SK-N-SH (cell line): ENCODE measurements at regions not wholly inside any gene's neighbourhood (a gene's known extent, or its start where the extent isn't known, plus 50 kb on each side); places are given as distances from the start of the nearest gene placed in this dataset.

ENCODE experiments used
- CTCF ChIA-PET: fragments of 300-600, 350-600 bp; formaldehyde crosslinking; extraction: SDS; loops from one replicate; lab custom pipeline; 2021; lab: Yijun Ruan, JAX
- POLR2A ChIA-PET: fragments of 350-600 bp; sonication (Branson Sonifier 250); formaldehyde crosslinking; extraction: SDS; loops from one replicate; lab custom pipeline; 2020; ENCODE audit warnings: antibody characterized with exemption, inconsistent platforms; lab: Yijun Ruan, JAX
- DNase-seq: peaks from one replicate; pipeline ENCODE4 v3.0.0; 2012
- H2AFZ ChIP-seq: fragments of 200-600 bp; sonication (generic); 2 replicates; pipeline ENCODE4 v1.8.1; 2016; ENCODE audit warnings: antibody characterized with exemption, mild to moderate bottlenecking, low read depth
- H3F3A ChIP-seq: fragments of 200-600 bp; sonication (generic); replicated peaks from 2 replicates; pipeline ENCODE3; 2016; ENCODE audit warnings: antibody characterized with exemption, mild to moderate bottlenecking; ENCODE audit not compliant: insufficient read depth
- H3K27ac ChIP-seq, 2 experiments: fragments of 200-500 bp in 1 of 2; fragments of 200-600 bp in 1 of 2; sonication (Bioruptor generic) in 1 of 2; sonication (generic), shearing (Covaris generic) in 1 of 2; 2 replicates each; pipeline versions ENCODE4 v1.5.1 to v1.6.1; 2014 to 2016; ENCODE audit warnings: low read depth in 2 of 2, inconsistent platforms in 1 of 2, low read length in 1 of 2, mild to moderate bottlenecking in 1 of 2, mixed read lengths in 1 of 2
- H3K27me3 ChIP-seq: fragments of 200-600 bp; sonication (generic), shearing (Covaris generic); 2 replicates; pipeline ENCODE4 v1.6.1; 2016; ENCODE audit warnings: mixed run types; ENCODE audit not compliant: insufficient read depth
- H3K36me3 ChIP-seq, 2 experiments: fragments of 200-500 bp in 1 of 2; fragments of 200-600 bp in 1 of 2; sonication (Bioruptor generic) in 1 of 2; sonication (generic) in 1 of 2; replicated peaks in 1 of 2; 2 replicates each; pipeline versions ENCODE3 to v1.5.1; 2014 to 2016; ENCODE audit warnings: low read length in 1 of 2, mild to moderate bottlenecking in 1 of 2; ENCODE audit not compliant: insufficient read depth in 2 of 2, control insufficient read depth in 1 of 2
- H3K4me1 ChIP-seq, 2 experiments: fragments of 200-500 bp in 1 of 2; fragments of 200-600 bp in 1 of 2; sonication (Bioruptor generic) in 1 of 2; sonication (generic), shearing (Covaris generic) in 1 of 2; 2 replicates each; pipeline versions ENCODE4 v1.5.1 to v1.6.1; 2014 to 2016; ENCODE audit warnings: low read depth in 1 of 2, low read length in 1 of 2, mixed run types in 1 of 2; ENCODE audit not compliant: insufficient read depth in 2 of 2, control insufficient read depth in 1 of 2
- H3K4me2 ChIP-seq: fragments of 200-600 bp; sonication (generic), shearing (Covaris generic); 2 replicates; pipeline ENCODE4 v1.6.1; 2017; ENCODE audit warnings: mixed run types
- H3K4me3 ChIP-seq, 2 experiments: fragments of 200-500 bp in 1 of 2; fragments of 200-600 bp in 1 of 2; sonication (Bioruptor generic) in 1 of 2; sonication (generic), shearing (Covaris generic) in 1 of 2; 2 replicates each; pipeline versions ENCODE4 v1.5.1 to v1.8.1; 2014 to 2016; ENCODE audit warnings: low read depth in 2 of 2, inconsistent platforms in 1 of 2, low read length in 1 of 2, mild to moderate bottlenecking in 1 of 2, mixed read lengths in 1 of 2, moderate library complexity in 1 of 2
- H3K79me2 ChIP-seq: fragments of 200-600 bp; sonication (generic); 2 replicates; pipeline ENCODE4 v1.8.1; 2017; ENCODE audit warnings: mild to moderate bottlenecking; ENCODE audit not compliant: insufficient read depth
- H3K9ac ChIP-seq: fragments of 200-600 bp; sonication (generic); 2 replicates; pipeline ENCODE4 v1.6.1; 2017; ENCODE audit warnings: mixed run types
- H3K9me2 ChIP-seq: fragments of 200-600 bp; sonication (generic); 2 replicates; pipeline ENCODE4 v1.6.1; 2017; ENCODE audit warnings: mixed run types
- H3K9me3 ChIP-seq: fragments of 200-600 bp; sonication (generic); 2 replicates; pipeline ENCODE4 v1.6.1; 2017; ENCODE audit warnings: mixed run types, mild to moderate bottlenecking, moderate library complexity
- H4K20me1 ChIP-seq: fragments of 200-600 bp; sonication (generic); 2 replicates; pipeline ENCODE4 v1.6.1; 2017; ENCODE audit warnings: mild to moderate bottlenecking, mixed run types; ENCODE audit not compliant: insufficient read depth
- CHD2 ChIP-seq: fragments of 150-350 bp; IDR thresholded peaks from 2 replicates; pipeline ENCODE4 v1.6.1; 2018; ENCODE audit warnings: low read length; ENCODE audit not compliant: partially characterized antibody
- CTCF ChIP-seq: fragments of 200-600 bp; sonication (generic); IDR thresholded peaks from 2 replicates; pipeline ENCODE4 v1.6.1; 2017; ENCODE audit warnings: antibody characterized with exemption, mild to moderate bottlenecking, moderate library complexity
- EP300 ChIP-seq, 2 experiments: IDR thresholded peaks; 2 replicates each; pipeline versions ENCODE4 v1.4.0 to v1.6.1; 2012; ENCODE audit warnings: borderline replicate concordance in 1 of 2, low read depth in 1 of 2, low read length in 1 of 2
- EZH2phosphoT487 ChIP-seq: fragments of 200-600 bp; sonication (generic); IDR thresholded peaks from 2 replicates; pipeline ENCODE4 v1.6.1; 2017; ENCODE audit warnings: low read depth, mixed run types, mild to moderate bottlenecking, antibody characterized with exemption, moderate library complexity, borderline replicate concordance
- FOSL2 ChIP-seq: IDR thresholded peaks from 2 replicates; pipeline ENCODE4 v1.4.0; 2012; ENCODE audit warnings: low read depth, mild to moderate bottlenecking, moderate library complexity, borderline replicate concordance
- FOXJ3 ChIP-seq: sonication (generic); formaldehyde crosslinking; IDR thresholded peaks from 2 replicates; pipeline ENCODE4 v1.5.1; 2020; ENCODE audit warnings: mild to moderate bottlenecking, missing genetic modification reagents
- FOXM1 ChIP-seq: IDR thresholded peaks from 2 replicates; pipeline ENCODE4 v1.4.0; 2012; ENCODE audit warnings: low read depth, mild to moderate bottlenecking
- GATA2 ChIP-seq: sonication (generic); formaldehyde crosslinking; IDR thresholded peaks from 2 replicates; pipeline ENCODE4 v1.5.0; 2020; ENCODE audit warnings: mild to moderate bottlenecking, missing genetic modification reagents
- IRF3 ChIP-seq: fragments of 150-350 bp; IDR thresholded peaks from 2 replicates; pipeline ENCODE4 v1.6.1; 2016; ENCODE audit warnings: mild to moderate bottlenecking, low read depth, low read length
- JUND ChIP-seq: IDR thresholded peaks from 2 replicates; pipeline ENCODE4 v1.4.0; 2012
- MAX ChIP-seq: IDR thresholded peaks from 2 replicates; pipeline ENCODE4 v1.4.0; 2012; ENCODE audit warnings: low read depth
- MEF2A ChIP-seq: IDR thresholded peaks from 2 replicates; pipeline ENCODE4 v1.4.0; 2012; ENCODE audit warnings: low read depth, borderline replicate concordance
- NRF1 ChIP-seq: IDR thresholded peaks from 2 replicates; pipeline ENCODE4 v1.6.1; 2012; ENCODE audit warnings: low read depth, mild to moderate bottlenecking, low read length
- RAD21 ChIP-seq: IDR thresholded peaks from 2 replicates; pipeline ENCODE4 v1.6.1; 2012; ENCODE audit warnings: mild to moderate bottlenecking, low read length
- REST ChIP-seq: IDR thresholded peaks from 2 replicates; pipeline ENCODE4 v1.6.1; 2012; ENCODE audit warnings: mild to moderate bottlenecking, low read depth, low read length, moderate library complexity
- RXRA ChIP-seq: IDR thresholded peaks from 2 replicates; pipeline ENCODE4 v1.4.0; 2012; ENCODE audit warnings: low read depth, mild to moderate bottlenecking, borderline replicate concordance
- TCF12 ChIP-seq: IDR thresholded peaks from 2 replicates; pipeline ENCODE4 v1.4.0; 2012
- USF1 ChIP-seq: IDR thresholded peaks from 2 replicates; pipeline ENCODE4 v1.4.0; 2012; ENCODE audit warnings: low read depth, borderline replicate concordance
- USF2 ChIP-seq: fragments of 150-350 bp; IDR thresholded peaks from 2 replicates; pipeline ENCODE4 v1.6.1; 2017; ENCODE audit warnings: antibody characterized with exemption, low read length, low read depth, borderline replicate concordance
- ZBTB33 ChIP-seq: IDR thresholded peaks from 2 replicates; pipeline ENCODE4 v1.4.0; 2012; ENCODE audit warnings: low read depth, borderline replicate concordance
- WGBS: methylation state at CpG from one replicate; pipeline ENCODE4 v1.1.6; 2017; ENCODE audit warnings: low lambda C conversion rate; 5-methylcytosine and 5-hydroxymethylcytosine counted together

- TF ChIP-seq ZBTB33: no peak
- no peak for TF ChIP-seq USF1
- TF ChIP-seq RXRA: no peak
- no peak for TF ChIP-seq MEF2A
- no peak for TF ChIP-seq IRF3
- TF ChIP-seq, all 33 proteins: peak for 0
Observed at GRCh38 chr13:82088781-82089180, 1747.9 kb upstream of the SPRY2 start (continued).

GRCh38 chr13:82076496-82076895, 1735.6 kb upstream of the SPRY2 start:
- Histone ChIP-seq H3K4me3 (no peak overlapping the region), H3K9ac (no peak overlapping the region), H3F3A (no peaks in the 10 kb centered on the region), H4K20me1 (no peaks in the 10 kb centered on the region), H2AFZ (no peak overlapping the region), H3K4me1 (no peaks in the 10 kb centered on the region), H3K9me3 (no peaks in the 10 kb centered on the region), H3K27ac (no peak overlapping the region), H3K4me2 (no peak overlapping the region), H3K79me2 (no peaks in the 10 kb centered on the region), H3K36me3 (no peaks in the 10 kb centered on the region), H3K9me2 (no peaks in the 10 kb centered on the region), H3K27me3 (no peaks in the 10 kb centered on the region)
- POLR2A ChIA-PET: no interaction called here
- CTCF ChIA-PET: no interaction called here
- WGBS: 13% methylated on average over 5 of the region's 5 CpGs
- DNase-seq: no peak
- TF ChIP-seq FOSL2 (no peak), TCF12 (no peak), CHD2 (no peak), NRF1 (no peak), JUND (no peak), FOXM1 (no peak), IRF3 (no peak), FOXJ3 (CRISPR knock-in tag) (no peak), MAX (no peak), GATA2 (CRISPR knock-in tag) (no peak), EZH2phosphoT487 (no peak), CTCF (no peak), RAD21 (no peak), EP300 (IDR thresholded peaks at IDR 0.05; ENCODE audit: borderline replicate concordance in 1 of 2, low read depth in 1 of 2, low read length in 1 of 2) (no peak), USF2 (no peak), REST (no peak)
